ENCODE measurements at regions not wholly inside any gene's neighbourhood (a gene's known extent, or its start where the extent isn't known, plus 50 kb on each side); places are given as distances from the start of the nearest gene placed in this dataset.

DNA sequence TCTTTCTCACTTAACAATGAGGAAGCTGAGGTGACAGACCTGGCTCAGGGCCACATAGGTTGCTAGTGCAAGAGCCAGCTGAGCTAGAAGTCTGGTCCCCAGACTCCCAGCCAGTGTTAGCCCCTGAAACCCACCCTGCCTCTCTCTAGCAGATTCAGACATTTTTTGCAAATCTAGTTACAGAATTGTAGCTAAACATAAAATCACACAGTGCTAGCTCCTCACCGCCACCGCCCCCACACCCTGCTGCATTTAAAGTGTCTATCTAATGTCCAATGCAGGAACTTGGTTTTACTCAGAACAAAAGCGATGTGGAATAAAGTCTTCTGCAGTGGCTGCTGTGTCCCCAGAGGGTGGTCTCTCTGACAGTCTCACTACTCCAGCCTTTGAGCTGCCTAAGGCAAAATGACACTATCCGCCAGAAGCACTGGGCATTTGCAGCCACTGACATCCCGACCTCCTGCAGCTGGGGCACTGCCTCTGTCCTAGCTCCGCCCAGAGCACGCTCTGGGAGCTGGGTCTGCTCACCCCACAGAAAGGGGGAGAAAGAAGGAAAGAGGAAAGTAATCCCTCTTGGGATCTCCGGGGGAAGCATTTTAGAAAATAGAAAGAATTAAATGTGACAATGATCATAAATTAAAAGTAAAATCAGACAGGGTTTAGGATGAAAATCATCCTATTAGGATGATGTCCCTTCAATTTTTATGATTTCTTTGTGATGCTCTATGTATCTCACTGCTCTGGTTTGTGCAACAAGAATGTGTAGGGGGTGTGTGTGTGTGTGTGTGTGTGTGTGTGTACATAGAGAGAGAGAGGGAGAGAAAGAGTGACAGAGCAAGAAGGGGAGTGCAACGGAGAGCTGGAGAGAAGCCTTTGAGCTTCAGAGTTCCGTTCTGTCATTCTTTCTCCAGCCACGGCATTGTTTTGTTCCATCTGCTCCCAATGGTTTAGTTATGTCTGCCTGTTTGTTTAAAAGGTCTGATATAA lies 50.5 kb upstream of the ST8SIA3 start:
- intact Hi-C loops (cut with DNase I; ENCODE audit: low total_unique reads), result no loop called here
- DNase-seq (ENCODE audit: low spot score in 2 of 2), result no peak
- Histone ChIP-seq H3K27ac (no peak overlapping the region), H3K36me3 (no peaks in the 10 kb centered on the region), H3K4me3 (no peak overlapping the region), H3K27me3 (no peaks in the 10 kb centered on the region), H3K9me3 (no peaks in the 10 kb centered on the region), H3K4me1 (no peaks in the 10 kb centered on the region)
- TF ChIP-seq POLR2AphosphoS5 (IDR thresholded peaks at IDR 0.05), result no peak
- TF ChIP-seq, protein P1, sequence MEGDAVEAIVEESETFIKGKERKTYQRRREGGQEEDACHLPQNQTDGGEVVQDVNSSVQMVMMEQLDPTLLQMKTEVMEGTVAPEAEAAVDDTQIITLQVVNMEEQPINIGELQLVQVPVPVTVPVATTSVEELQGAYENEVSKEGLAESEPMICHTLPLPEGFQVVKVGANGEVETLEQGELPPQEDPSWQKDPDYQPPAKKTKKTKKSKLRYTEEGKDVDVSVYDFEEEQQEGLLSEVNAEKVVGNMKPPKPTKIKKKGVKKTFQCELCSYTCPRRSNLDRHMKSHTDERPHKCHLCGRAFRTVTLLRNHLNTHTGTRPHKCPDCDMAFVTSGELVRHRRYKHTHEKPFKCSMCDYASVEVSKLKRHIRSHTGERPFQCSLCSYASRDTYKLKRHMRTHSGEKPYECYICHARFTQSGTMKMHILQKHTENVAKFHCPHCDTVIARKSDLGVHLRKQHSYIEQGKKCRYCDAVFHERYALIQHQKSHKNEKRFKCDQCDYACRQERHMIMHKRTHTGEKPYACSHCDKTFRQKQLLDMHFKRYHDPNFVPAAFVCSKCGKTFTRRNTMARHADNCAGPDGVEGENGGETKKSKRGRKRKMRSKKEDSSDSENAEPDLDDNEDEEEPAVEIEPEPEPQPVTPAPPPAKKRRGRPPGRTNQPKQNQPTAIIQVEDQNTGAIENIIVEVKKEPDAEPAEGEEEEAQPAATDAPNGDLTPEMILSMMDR (IDR thresholded peaks at IDR 0.05), result no peak
- TF ChIP-seq POLR2A (IDR thresholded peaks at IDR 0.05), result no peak
